Activated CD4-positive, alpha-beta T cell treated with anti-CD3 and anti-CD28 coated beads, Interleukin-2, amount 10 ng/mL, durations not matched to agents 7 days and 5 days (primary cell): ENCODE measurements at regions not wholly inside any gene's neighbourhood (a gene's known extent, or its start where the extent isn't known, plus 50 kb on each side); places are given as distances from the start of the nearest gene placed in this dataset.
"Not testable (repeated sequence)": the region's sequence is repeated elsewhere in the genome, so short reads cannot be mapped to it uniquely, and the experiment has no call there.

Source experiments
- CTCF ChIA-PET: fragments of 350-600 bp; sonication (Branson Sonifier 250); formaldehyde crosslinking; loops from one replicate; lab custom pipeline; 2021; ENCODE audit warnings: antibody characterized with exemption; lab: Charles Lee
- POLR2A ChIA-PET: fragments of 350-600 bp; sonication (Branson Sonifier 250); formaldehyde crosslinking; loops from one replicate; lab custom pipeline; 2021; ENCODE audit warnings: antibody characterized with exemption; lab: Charles Lee
- DNase-seq: peaks from one replicate; pipeline ENCODE4 v3.0.0-alpha.2; 2020
- H3K27ac Mint-ChIP-seq: one replicate; pipeline ENCODE4 v1.8.0; 2021; ENCODE audit warnings: mild to moderate bottlenecking, moderate library complexity, mixed read lengths
- H3K27me3 Mint-ChIP-seq: one replicate; pipeline ENCODE4 v1.8.0; 2021; ENCODE audit warnings: mixed read lengths
- H3K36me3 Mint-ChIP-seq: one replicate; pipeline ENCODE4 v1.8.0; 2021; ENCODE audit warnings: low read depth, mixed read lengths
- H3K4me1 Mint-ChIP-seq: one replicate; pipeline ENCODE4 v1.8.0; 2021; ENCODE audit warnings: mixed read lengths
- H3K4me3 Mint-ChIP-seq: one replicate; pipeline ENCODE4 v1.8.0; 2021; ENCODE audit warnings: mild to moderate bottlenecking, moderate library complexity, mixed read lengths
- H3K9me3 Mint-ChIP-seq: one replicate; pipeline ENCODE4 v1.8.0; 2021; ENCODE audit warnings: mixed read lengths

DNA sequence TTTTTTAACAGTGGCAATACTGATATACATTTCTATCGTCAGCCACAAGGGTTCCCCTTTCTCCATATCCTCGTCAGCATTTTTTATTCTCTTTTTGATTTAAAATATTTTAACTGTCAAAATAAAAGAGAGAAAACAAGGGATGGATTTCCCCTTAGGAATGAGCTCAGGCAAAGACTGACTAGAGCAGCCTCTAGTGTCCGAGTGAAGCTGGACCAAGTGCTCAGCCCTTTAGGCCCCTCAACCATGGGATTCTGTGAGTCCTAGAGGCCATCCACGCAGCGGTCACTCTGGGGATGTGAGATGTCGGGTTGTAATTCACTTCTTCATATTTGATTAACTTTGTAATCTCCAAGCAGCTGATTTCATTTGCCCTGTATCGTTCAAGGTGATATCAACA, 137.4 kb upstream of the RNF32 start:
- Mint-ChIP-seq H3K9me3 (no peaks in the 10 kb centered on the region), H3K4me1 (no peaks in the 10 kb centered on the region), H3K4me3 (no peak overlapping the region), H3K27me3 (no peaks in the 10 kb centered on the region), H3K36me3 (no peaks in the 10 kb centered on the region), H3K27ac (no peak overlapping the region)
- ChIA-PET POLR2A (no interaction called here), CTCF (no interaction called here)
- DNase-seq: no peak

DNA sequence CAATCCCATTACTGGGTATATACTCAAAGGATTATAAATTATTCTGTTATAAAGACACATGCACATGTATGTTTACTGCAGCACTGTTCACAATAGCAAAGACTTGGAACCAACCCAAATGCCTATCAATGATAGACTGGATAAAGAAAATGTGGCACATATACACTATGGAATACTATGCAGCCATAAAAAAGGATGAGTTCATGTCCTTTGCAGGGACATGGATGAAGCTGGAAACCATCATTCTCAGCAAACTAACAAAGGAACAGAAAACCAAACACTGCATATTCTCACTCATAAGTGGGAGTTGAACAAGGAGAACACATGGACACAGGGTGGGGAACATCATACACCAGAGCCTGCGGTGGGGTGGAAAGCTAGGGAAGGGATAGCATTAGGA, 138.8 kb upstream of the RNF32 start:
- CTCF ChIA-PET, H3K27ac Mint-ChIP-seq, H3K9me3 Mint-ChIP-seq, H3K27me3 Mint-ChIP-seq, H3K4me3 Mint-ChIP-seq, DNase-seq, H3K36me3 Mint-ChIP-seq, H3K4me1 Mint-ChIP-seq, POLR2A ChIA-PET: not testable (repeated sequence)

DNA sequence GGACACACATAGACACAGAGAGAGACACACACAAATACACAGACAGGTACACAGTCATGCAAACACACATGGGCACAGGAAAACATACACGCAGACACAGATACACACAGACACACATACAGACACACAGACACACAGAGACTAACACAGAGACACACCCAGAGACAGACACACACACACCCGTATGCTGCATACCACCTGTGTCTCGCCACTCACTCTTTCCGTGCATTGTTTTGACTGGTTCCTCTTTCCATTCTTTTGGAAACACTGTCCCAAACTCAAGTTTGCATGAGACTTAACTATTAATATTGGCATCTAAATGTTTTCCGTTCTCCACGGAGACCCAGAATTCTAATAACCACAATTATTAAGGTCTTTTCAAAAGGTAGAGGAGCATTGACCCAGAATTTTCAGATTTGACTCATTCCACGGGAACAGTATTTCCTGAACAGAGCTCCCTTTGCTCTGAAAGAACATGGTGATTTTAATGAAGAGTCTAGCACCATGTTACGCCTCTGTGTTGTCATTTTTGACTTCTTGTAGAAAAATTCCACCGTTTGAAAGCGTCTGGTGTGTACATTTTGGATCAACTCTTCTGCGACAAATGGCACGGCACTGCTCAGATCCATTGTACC, 141.2 kb upstream of the RNF32 start:
- no peak overlapping the region for H3K4me3 Mint-ChIP-seq
- H3K4me1 Mint-ChIP-seq: no peaks in the 10 kb centered on the region
- H3K9me3 Mint-ChIP-seq: no peaks in the 10 kb centered on the region
- no peaks in the 10 kb centered on the region for H3K27me3 Mint-ChIP-seq
- no peak for DNase-seq
- ChIA-PET CTCF (no interaction called here), POLR2A (no interaction called here)
- H3K27ac Mint-ChIP-seq: no peak overlapping the region
- no peaks in the 10 kb centered on the region for H3K36me3 Mint-ChIP-seq

DNA sequence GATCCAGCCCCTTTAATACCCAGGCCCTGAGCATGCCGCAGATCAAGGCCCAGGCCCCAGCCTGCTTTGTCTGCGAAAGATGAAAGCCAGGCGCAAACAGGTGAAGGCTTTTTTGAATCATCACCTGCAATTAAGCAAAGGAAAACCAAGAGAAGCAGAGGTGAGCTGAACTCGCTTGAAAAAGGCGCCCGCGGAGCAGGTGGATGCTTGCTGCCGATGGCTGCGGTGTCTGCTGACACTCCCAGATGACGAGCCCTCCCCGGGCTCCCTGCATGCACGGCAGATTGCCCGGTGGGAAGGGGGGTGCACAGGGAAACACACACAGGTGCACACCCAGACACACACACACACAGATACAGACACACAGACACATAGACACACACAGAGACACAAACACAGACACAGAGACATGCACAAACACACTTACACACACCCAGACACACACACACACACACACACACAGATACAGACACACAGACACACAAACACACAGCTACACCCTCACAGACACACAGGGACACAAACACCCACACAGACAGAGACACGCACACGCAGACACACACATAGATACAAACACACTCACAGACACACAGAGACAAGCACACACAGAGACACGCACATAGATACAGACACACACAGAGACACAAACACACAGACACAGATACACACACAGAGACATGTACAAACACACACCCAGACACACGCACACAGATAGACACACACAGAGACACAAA, 142.6 kb upstream of the RNF32 start:
- H3K4me3 Mint-ChIP-seq: no peak overlapping the region
- ChIA-PET CTCF (no interaction called here), POLR2A (no interaction called here)
- no peak overlapping the region for H3K27ac Mint-ChIP-seq
- no peaks in the 10 kb centered on the region for H3K4me1 Mint-ChIP-seq
- H3K36me3 Mint-ChIP-seq: no peaks in the 10 kb centered on the region
- no peaks in the 10 kb centered on the region for H3K9me3 Mint-ChIP-seq
- DNase-seq: no peak
- no peaks in the 10 kb centered on the region for H3K27me3 Mint-ChIP-seq

DNA sequence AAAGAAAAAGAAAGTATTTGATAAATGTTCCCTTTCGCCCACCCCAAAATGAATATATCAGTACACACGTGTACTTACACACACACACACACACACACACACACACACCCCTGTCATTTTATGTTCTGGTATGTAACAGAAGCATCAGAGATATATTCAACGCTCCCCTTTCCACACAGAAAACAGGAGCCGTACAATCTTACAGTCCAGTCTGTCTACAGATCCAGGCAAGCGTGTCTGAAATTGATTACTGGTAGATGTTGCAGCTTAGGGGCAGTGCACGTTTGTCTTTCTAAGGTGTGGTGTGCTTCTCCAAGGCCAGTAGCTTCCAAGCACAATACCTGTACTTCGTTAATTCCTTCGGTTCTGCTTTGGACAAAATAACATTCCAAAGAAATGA, 143.7 kb upstream of the RNF32 start:
- no peaks in the 10 kb centered on the region for H3K9me3 Mint-ChIP-seq
- no peak overlapping the region for H3K27ac Mint-ChIP-seq
- H3K27me3 Mint-ChIP-seq: peaks cover 2% of the 10 kb centered on the region
- DNase-seq: no peak
- H3K4me3 Mint-ChIP-seq: no peak overlapping the region
- CTCF ChIA-PET: interaction anchor here (0.6 kb wide), 1 partner anchor 477 kb away, joined by 3 read pairs; no protein-coding TSS in a partner anchor
- no peaks in the 10 kb centered on the region for H3K4me1 Mint-ChIP-seq
- POLR2A ChIA-PET: no interaction called here
- no peaks in the 10 kb centered on the region for H3K36me3 Mint-ChIP-seq

DNA sequence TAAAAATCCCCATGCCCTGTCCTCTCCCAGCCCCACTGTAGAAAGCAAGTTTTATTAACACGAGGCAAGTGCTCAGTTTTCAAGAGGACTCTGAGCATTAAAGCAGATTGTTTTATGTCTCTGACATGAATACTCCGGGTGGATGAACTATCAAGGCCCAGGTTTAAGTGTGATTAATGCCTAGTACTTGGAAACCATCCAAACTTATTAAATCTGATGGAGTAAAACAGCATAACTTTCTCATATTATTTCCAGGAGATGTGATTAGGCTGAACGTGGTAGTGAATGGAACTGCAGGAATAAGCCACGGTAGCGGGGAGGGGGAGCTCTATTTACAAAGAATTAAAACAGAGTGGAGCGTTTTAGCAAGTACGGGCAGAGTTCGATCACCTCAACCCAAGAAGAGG, 144.2 kb upstream of the RNF32 start:
- no peaks in the 10 kb centered on the region for H3K9me3 Mint-ChIP-seq
- no peak overlapping the region for H3K27ac Mint-ChIP-seq
- H3K4me1 Mint-ChIP-seq: no peaks in the 10 kb centered on the region
- no peak for DNase-seq
- peaks cover 2% of the 10 kb centered on the region for H3K27me3 Mint-ChIP-seq
- POLR2A ChIA-PET: no interaction called here
- CTCF ChIA-PET: interaction anchor here (0.6 kb wide), 1 partner anchor 478 kb away, joined by 3 read pairs; no protein-coding TSS in a partner anchor
- no peak overlapping the region for H3K4me3 Mint-ChIP-seq
- no peaks in the 10 kb centered on the region for H3K36me3 Mint-ChIP-seq

DNA sequence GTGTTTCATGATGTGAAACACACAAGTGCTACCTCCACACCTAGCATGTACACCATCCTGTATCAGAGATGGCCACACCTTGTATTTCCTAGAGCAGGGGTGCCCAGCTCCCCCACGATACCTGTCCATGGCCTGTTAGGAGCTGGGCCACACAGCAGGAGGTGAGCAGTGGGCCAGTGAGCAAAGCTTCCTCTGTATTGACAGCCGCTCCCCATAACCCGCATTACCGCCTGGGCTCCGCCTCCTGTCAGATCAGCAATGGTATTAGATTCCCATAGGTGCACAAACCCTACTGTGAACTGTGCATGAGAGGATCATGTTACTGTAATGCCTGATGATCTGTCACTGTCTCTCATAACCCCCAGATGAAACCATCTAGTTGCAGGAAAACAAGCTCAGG, 145.6 kb upstream of the RNF32 start:
- no peak overlapping the region for H3K4me3 Mint-ChIP-seq
- H3K4me1 Mint-ChIP-seq: no peaks in the 10 kb centered on the region
- ChIA-PET CTCF (interaction anchor here (0.5 to 1.5 kb wide), 2 partner anchors 19 to 217 kb away, joined by 3 read pairs; no protein-coding TSS in a partner anchor), POLR2A (no interaction called here)
- no peak for DNase-seq
- no peaks in the 10 kb centered on the region for H3K36me3 Mint-ChIP-seq
- peaks cover 2% of the 10 kb centered on the region for H3K27me3 Mint-ChIP-seq
- H3K27ac Mint-ChIP-seq: no peak overlapping the region
- no peaks in the 10 kb centered on the region for H3K9me3 Mint-ChIP-seq

DNA sequence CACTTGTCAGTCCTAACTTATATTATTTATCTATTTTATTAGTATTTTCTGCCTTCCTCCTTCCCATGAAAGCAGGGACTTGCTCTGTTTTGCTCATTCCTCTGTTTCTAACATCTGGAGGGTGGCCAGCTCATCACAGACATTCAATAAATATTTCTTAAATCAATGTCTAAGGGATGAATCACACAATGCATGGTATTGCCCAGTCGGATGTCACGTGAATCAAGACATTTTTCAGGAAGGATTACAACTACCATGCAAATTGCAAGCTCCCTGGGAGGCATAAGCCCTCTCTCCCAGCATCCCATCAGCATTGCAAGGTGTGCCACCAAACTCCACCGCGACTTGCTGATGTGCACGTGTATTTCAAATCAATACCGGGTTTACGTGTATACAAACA, 146.6 kb upstream of the RNF32 start:
- H3K27me3 Mint-ChIP-seq: peaks cover 2% of the 10 kb centered on the region
- no peaks in the 10 kb centered on the region for H3K4me1 Mint-ChIP-seq
- POLR2A ChIA-PET: no interaction called here
- H3K36me3 Mint-ChIP-seq: no peaks in the 10 kb centered on the region
- CTCF ChIA-PET: interaction anchor here (1.5 kb wide), 1 partner anchor 20 kb away, joined by 3 read pairs; no protein-coding TSS in a partner anchor
- H3K9me3 Mint-ChIP-seq: no peaks in the 10 kb centered on the region
- no peak overlapping the region for H3K27ac Mint-ChIP-seq
- no peak for DNase-seq
- H3K4me3 Mint-ChIP-seq: no peak overlapping the region

DNA sequence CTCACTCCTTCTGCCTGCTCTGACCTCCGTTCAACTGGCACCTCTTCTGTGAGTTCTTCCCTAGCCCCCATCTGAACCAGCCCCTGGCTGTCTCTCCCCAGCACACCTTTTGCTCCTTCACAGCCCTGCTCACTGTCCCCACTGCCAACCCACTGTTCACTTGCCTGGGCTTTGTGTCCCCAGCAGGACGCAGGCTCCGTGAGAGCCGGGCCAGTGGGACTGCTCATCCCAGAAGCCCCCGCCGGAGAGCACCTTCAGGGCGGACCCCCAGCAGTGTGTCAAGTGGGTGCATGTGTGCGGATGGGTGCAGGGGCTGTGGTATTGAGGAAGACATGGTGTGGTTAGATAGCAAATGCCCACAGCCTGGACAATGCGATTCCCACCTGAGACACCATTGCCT, 148.4 kb upstream of the RNF32 start:
- POLR2A ChIA-PET: no interaction called here
- Mint-ChIP-seq H3K27me3 (peaks cover 2% of the 10 kb centered on the region), H3K36me3 (no peaks in the 10 kb centered on the region), H3K27ac (no peak overlapping the region), H3K4me3 (no peak overlapping the region), H3K9me3 (no peaks in the 10 kb centered on the region), H3K4me1 (no peaks in the 10 kb centered on the region)
- CTCF ChIA-PET: interaction anchor here (0.7 kb wide), 2 partner anchors 59 to 216 kb away, joined by 4 to 6 read pairs; no protein-coding TSS in a partner anchor
- DNase-seq: no peak

DNA sequence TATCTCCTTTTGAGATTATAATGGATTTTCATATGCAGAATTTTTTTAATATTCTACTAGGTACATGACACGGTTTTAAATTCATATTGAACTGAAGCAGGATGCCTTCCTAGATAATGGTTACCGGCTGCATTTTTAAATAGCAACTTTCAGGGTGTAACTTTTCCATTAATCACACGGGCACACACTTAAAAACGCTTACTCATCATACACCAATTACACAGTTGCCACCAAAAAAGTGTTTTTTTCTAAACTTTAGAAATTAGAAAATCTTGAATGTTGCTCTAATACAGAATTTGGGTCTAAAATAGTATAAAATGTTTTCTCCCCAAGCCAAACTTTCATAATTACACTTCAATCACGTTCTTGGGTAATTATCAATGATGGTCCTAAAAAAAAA, 149.1 kb upstream of the RNF32 start:
- ChIA-PET CTCF (interaction anchor here (0.7 kb wide), 2 partner anchors 58 to 215 kb away, joined by 4 to 6 read pairs; no protein-coding TSS in a partner anchor), POLR2A (no interaction called here)
- Mint-ChIP-seq H3K27me3 (peaks cover 2% of the 10 kb centered on the region), H3K36me3 (no peaks in the 10 kb centered on the region), H3K9me3 (no peaks in the 10 kb centered on the region), H3K4me3 (no peak overlapping the region), H3K27ac (no peak overlapping the region), H3K4me1 (no peaks in the 10 kb centered on the region)
- no peak for DNase-seq

DNA sequence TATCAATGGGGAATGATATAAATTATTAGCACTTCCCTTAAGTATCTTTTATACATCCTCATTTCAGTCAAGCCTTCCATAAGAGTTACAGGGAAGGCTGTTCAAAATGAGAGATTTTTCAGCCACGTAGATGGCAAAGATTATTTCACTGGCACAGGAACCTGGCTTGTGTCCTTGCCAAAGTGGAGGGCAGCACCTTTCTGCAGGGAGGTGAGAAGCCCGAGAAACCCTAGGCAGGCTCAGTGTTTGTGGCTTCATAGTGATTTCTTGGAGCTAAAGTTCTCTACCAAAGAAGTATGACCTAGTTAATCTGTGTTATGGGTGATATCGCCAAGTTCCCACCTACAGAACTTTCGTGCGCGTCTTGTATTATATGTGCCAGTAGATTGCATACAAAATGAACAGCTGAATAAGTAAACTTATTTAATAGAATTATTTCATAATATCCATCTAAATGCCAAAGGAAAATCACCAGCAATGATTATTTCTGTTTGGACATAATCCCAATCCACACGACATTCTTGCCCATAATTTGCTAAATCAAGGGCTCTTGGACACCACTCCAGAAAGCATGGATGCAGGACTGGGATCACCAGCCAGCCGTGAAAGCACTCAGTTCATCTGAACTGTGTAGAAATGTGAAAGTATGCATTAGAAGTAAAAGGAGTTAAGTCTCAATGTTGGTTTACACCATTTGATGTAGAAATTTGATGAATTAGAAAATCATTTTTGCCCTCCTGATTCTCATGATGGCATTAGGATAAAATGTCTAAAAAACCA, 150.4 kb upstream of the RNF32 start:
- CTCF ChIA-PET: no interaction called here
- POLR2A ChIA-PET: no interaction called here
- Mint-ChIP-seq H3K27me3 (peaks cover 2% of the 10 kb centered on the region), H3K9me3 (no peaks in the 10 kb centered on the region), H3K36me3 (no peaks in the 10 kb centered on the region), H3K4me1 (no peaks in the 10 kb centered on the region), H3K4me3 (no peak overlapping the region), H3K27ac (no peak overlapping the region)
- DNase-seq: no peak

DNA sequence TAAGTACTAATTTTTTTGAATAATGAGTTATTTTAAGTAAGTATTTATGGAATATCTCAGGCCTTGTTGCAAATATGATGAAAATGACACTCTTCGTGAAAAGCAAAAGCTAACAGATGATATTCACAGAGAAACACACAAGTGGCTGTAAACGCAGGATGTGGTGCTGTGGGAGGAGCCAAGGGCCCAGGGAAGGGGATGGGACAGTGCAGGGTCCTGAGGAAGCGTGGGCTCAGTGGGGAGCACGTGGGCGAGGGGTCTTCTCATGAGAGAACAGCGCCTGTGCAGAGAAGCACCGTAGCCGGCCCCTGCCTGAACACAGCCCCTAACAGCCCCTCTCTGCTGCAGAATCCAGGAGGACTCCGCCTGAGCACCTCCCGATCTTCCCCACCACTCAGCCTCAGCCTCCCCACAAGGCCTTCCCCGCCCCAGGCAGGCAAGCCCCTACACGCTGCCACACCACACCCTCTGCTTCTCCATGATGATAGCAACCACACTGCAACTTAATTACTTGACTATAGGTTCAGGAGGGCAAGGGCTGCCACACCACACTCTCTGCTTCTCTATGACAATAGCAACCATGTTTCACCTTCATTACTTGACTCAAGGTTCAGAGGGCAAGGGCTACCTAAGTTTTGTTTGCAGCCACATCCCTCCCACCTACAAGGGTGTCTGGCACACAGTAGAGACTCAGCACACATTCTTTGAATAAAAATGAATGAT, 152.6 kb upstream of the RNF32 start:
- Mint-ChIP-seq H3K9me3 (no peaks in the 10 kb centered on the region), H3K27me3 (peaks cover 2% of the 10 kb centered on the region)
- CTCF ChIA-PET: no interaction called here

More for the DNA sequence above, 152.6 kb upstream of the RNF32 start:
- H3K27ac Mint-ChIP-seq: no peak overlapping the region
- H3K4me3 Mint-ChIP-seq: no peak overlapping the region
- DNase-seq: no peak
- POLR2A ChIA-PET: no interaction called here
- H3K36me3 Mint-ChIP-seq: no peaks in the 10 kb centered on the region
- H3K4me1 Mint-ChIP-seq: no peaks in the 10 kb centered on the region
